Activated naive CD4-positive, alpha-beta T cell treated with anti-CD3 and anti-CD28 coated beads, Interleukin-2, amount 10 ng/mL, durations not matched to agents 7 days and 5 days (primary cell): ENCODE measurements at regions not wholly inside any gene's neighbourhood (a gene's known extent, or its start where the extent isn't known, plus 50 kb on each side); places are given as distances from the start of the nearest gene placed in this dataset.

Source experiments
- CTCF ChIA-PET: fragments of 350-600 bp; sonication (Branson Sonifier 250); formaldehyde crosslinking; loops from one replicate; lab custom pipeline; 2021; ENCODE audit warnings: antibody characterized with exemption; lab: Charles Lee
- DNase-seq: peaks from one replicate; pipeline ENCODE4 v3.0.0-alpha.2; 2020
- H3K27ac Mint-ChIP-seq: one replicate; pipeline ENCODE4 v1.8.0; 2021; ENCODE audit warnings: mild to moderate bottlenecking, moderate library complexity, mixed read lengths
- H3K27me3 Mint-ChIP-seq: one replicate; pipeline ENCODE4 v1.8.0; 2021; ENCODE audit warnings: mild to moderate bottlenecking, mixed read lengths
- H3K36me3 Mint-ChIP-seq: one replicate; pipeline ENCODE4 v1.8.0; 2021; ENCODE audit warnings: mixed read lengths
- H3K4me1 Mint-ChIP-seq: one replicate; pipeline ENCODE4 v1.8.0; 2021; ENCODE audit warnings: mixed read lengths
- H3K4me3 Mint-ChIP-seq: one replicate; pipeline ENCODE4 v1.8.0; 2021; ENCODE audit warnings: mild to moderate bottlenecking, moderate library complexity, mixed read lengths
- H3K9me3 Mint-ChIP-seq: one replicate; pipeline ENCODE4 v1.8.0; 2021; ENCODE audit warnings: mixed read lengths

- no peak overlapping the region for H3K4me3 Mint-ChIP-seq
- H3K4me1 Mint-ChIP-seq = no peaks in the 10 kb centered on the region
- CTCF ChIA-PET = interaction anchor here (0.6 to 2.2 kb wide), 39 partner anchors 9 to 1295 kb away, joined by 3 to 19 read pairs (median 4); no protein-coding TSS in a partner anchor
- no peak overlapping the region for H3K27ac Mint-ChIP-seq
- H3K36me3 Mint-ChIP-seq = no peaks in the 10 kb centered on the region
- H3K27me3 Mint-ChIP-seq = peaks cover 7% of the 10 kb centered on the region
- no peak for DNase-seq
- no peaks in the 10 kb centered on the region for H3K9me3 Mint-ChIP-seq
Observed at GRCh38 chr3:39000008-39000450, 51.7 kb downstream of the SCN11A start.

DNA sequence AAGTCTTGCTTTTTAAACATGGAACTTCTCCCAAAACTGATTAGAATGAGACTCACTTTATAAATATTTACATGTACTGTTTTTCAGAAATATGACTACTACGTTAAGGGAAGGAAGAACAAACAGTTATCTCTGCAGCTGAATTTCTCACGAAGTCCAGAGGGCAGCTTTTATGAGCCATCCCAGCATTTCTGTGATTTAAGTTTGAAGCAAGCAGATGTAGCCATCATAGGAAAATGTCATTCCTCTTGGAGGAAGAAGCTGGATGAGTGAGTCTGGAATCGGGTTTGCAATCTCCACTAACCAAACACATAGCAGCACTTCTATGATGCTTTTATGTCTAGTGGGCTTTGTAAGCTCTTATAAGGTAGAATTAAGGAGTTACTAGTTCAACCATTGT is 53.7 kb downstream of the SCN11A start:
- Mint-ChIP-seq H3K9me3 (no peaks in the 10 kb centered on the region), H3K4me1 (no peaks in the 10 kb centered on the region), H3K36me3 (no peaks in the 10 kb centered on the region), H3K27ac (no peak overlapping the region), H3K4me3 (no peak overlapping the region), H3K27me3 (peaks cover 7% of the 10 kb centered on the region)
- DNase-seq = no peak
- CTCF ChIA-PET = interaction anchor here (0.8 kb wide), 1 partner anchor 351 kb away, joined by 3 read pairs; no protein-coding TSS in a partner anchor

GRCh38 chr3:38996193-38996592 is 55.6 kb downstream of the SCN11A start:
- DNase-seq = no peak
- Mint-ChIP-seq H3K9me3 (no peaks in the 10 kb centered on the region), H3K36me3 (no peaks in the 10 kb centered on the region), H3K4me1 (no peaks in the 10 kb centered on the region), H3K27ac (no peak overlapping the region), H3K4me3 (no peak overlapping the region), H3K27me3 (peaks cover 4% of the 10 kb centered on the region)
- CTCF ChIA-PET = no interaction called here

- Mint-ChIP-seq H3K4me1 (no peaks in the 10 kb centered on the region), H3K27me3 (peaks cover 4% of the 10 kb centered on the region), H3K27ac (no peak overlapping the region), H3K4me3 (no peak overlapping the region), H3K36me3 (no peaks in the 10 kb centered on the region), H3K9me3 (no peaks in the 10 kb centered on the region)
- no peak for DNase-seq
- CTCF ChIA-PET = interaction anchor here (0.9 to 1.1 kb wide), 2 partner anchors 255 to 298 kb away, joined by 3 to 4 read pairs; no protein-coding TSS in a partner anchor
Observed at GRCh38 chr3:38994251-38994650, 57.5 kb downstream of the SCN11A start.

- Mint-ChIP-seq H3K4me3 (no peak overlapping the region), H3K27me3 (peaks cover 14% of the 10 kb centered on the region), H3K36me3 (no peaks in the 10 kb centered on the region), H3K4me1 (no peaks in the 10 kb centered on the region), H3K9me3 (no peaks in the 10 kb centered on the region), H3K27ac (no peak overlapping the region)
- no peak for DNase-seq
- CTCF ChIA-PET = interaction anchor here (1.4 to 1.7 kb wide), 2 partner anchors 8 to 296 kb away, joined by 3 to 8 read pairs; no protein-coding TSS in a partner anchor
Observed at GRCh38 chr3:38992117-38992760, 59.5 kb downstream of the SCN11A start.

DNA sequence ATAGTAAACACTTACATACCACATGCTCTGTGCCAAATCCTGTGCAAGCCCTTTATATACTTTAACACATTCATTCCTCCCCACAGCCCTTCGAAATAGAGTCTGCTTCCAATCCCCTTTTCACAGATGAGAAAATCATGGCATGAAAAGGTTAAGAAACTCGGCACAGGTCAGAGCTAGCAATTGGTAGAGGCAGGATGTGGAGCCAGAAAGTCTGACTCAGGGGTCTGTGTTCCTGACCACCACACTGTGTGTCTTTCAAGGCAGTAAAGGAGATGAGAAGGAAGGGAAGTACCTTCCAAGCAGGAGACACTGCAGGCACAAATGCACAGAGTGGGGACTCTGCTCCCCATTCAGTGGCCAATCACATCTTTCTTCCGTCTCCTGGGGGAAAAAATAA is 61.1 kb downstream of the SCN11A start:
- Mint-ChIP-seq H3K4me3 (no peak overlapping the region), H3K9me3 (no peaks in the 10 kb centered on the region), H3K36me3 (no peaks in the 10 kb centered on the region), H3K27ac (no peak overlapping the region), H3K4me1 (no peaks in the 10 kb centered on the region), H3K27me3 (peaks cover 10% of the 10 kb centered on the region)
- no peak for DNase-seq
- CTCF ChIA-PET = interaction anchor here (1.4 kb wide), 1 partner anchor 10 kb away, joined by 8 read pairs; no protein-coding TSS in a partner anchor

DNA sequence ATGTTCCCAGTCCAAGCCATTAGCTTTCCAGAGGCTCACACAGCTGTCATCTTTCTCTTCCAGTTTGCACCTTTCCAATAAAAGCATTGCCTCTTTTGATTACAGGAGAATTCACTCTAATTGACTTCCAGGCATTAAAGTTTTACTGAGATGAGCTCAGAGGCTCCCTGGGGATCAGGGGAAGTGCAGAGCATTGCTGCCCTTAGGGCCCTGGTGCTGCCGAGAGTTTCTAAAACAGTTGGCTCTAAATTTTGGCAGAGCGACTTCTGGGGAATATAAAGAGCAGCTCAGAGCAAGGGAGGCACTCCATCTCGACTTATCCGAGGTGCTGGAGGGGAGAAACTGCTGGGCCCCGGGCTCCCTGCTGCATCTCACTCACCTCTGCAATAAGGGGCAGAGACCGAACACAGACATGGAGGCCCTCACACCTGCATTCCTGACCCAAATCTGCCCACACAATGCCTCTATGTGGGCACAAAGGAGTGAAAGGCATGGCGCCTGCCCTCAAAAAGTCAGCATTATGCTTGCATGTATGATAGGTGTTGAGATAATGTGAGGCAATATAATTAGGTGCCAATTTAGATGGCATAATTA is 61.7 kb downstream of the SCN11A start:
- CTCF ChIA-PET = no interaction called here
- Mint-ChIP-seq H3K27me3 (peaks cover 10% of the 10 kb centered on the region), H3K9me3 (no peaks in the 10 kb centered on the region), H3K4me3 (no peak overlapping the region), H3K27ac (no peak overlapping the region), H3K4me1 (no peaks in the 10 kb centered on the region), H3K36me3 (no peaks in the 10 kb centered on the region)
- no peak for DNase-seq

DNA sequence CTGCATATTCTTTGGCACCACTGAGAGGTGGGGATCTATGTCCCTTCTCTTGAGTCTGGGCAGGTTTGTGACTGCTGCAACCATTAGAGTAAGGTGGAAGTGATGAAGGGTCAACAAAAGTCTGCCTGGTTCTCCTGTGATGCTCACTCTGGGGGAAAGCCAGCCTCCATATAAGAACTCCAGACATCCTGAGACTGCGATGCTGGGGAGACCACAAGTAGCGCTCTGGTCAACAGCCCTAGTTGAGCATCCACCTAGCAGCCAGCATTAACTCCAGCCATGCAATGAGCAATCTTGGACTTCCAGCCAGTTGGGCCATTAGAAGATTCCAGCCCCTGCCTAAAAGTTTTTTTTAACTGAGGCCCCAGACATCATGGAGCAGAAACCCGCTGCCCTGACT is 62.8 kb downstream of the SCN11A start:
- Mint-ChIP-seq H3K36me3 (no peaks in the 10 kb centered on the region), H3K9me3 (no peaks in the 10 kb centered on the region), H3K4me3 (no peak overlapping the region), H3K27ac (no peak overlapping the region), H3K4me1 (no peaks in the 10 kb centered on the region), H3K27me3 (peaks cover 12% of the 10 kb centered on the region)
- CTCF ChIA-PET = no interaction called here
- no peak for DNase-seq

DNA sequence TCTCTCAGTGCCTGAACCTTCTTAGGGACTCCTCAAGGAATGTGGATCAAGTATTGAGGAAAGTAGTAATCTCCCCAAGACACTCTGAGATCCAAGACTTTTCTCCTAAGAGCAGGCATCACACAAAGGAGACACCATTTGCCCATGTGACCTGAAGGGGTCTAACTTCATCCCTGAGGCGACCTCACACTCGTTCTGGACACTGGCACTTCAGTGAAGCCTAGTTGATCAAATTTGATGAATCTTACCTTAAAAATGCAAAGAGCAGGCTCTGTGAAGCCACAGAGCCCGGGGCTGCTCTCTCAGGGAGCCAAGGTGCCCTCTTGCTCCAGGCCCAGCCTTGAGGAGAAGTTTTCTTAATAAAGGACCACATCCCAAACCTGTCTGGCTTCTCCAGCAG is 64.3 kb downstream of the SCN11A start:
- Mint-ChIP-seq H3K4me1 (no peaks in the 10 kb centered on the region), H3K27me3 (peaks cover 15% of the 10 kb centered on the region), H3K36me3 (no peaks in the 10 kb centered on the region), H3K4me3 (no peak overlapping the region), H3K9me3 (no peaks in the 10 kb centered on the region), H3K27ac (no peak overlapping the region)
- CTCF ChIA-PET = no interaction called here
- no peak for DNase-seq

GRCh38 chr3:38986901-38987300 is 64.8 kb downstream of the SCN11A start:
- no peaks in the 10 kb centered on the region for H3K4me1 Mint-ChIP-seq
- CTCF ChIA-PET = no interaction called here
- H3K27me3 Mint-ChIP-seq = peaks cover 15% of the 10 kb centered on the region
- no peaks in the 10 kb centered on the region for H3K9me3 Mint-ChIP-seq
- H3K36me3 Mint-ChIP-seq = no peaks in the 10 kb centered on the region
- no peak for DNase-seq
- H3K4me3 Mint-ChIP-seq = no peak overlapping the region
- no peak overlapping the region for H3K27ac Mint-ChIP-seq

GRCh38 chr3:38985981-38986380 is 65.8 kb downstream of the SCN11A start:
- H3K27me3 Mint-ChIP-seq = peaks cover 15% of the 10 kb centered on the region
- no peaks in the 10 kb centered on the region for H3K4me1 Mint-ChIP-seq
- H3K36me3 Mint-ChIP-seq = no peaks in the 10 kb centered on the region
- DNase-seq = no peak
- no peak overlapping the region for H3K4me3 Mint-ChIP-seq
- no peaks in the 10 kb centered on the region for H3K9me3 Mint-ChIP-seq
- no peak overlapping the region for H3K27ac Mint-ChIP-seq
- CTCF ChIA-PET = no interaction called here

GRCh38 chr3:38985581-38985980 is 66.2 kb downstream of the SCN11A start:
- H3K4me3 Mint-ChIP-seq = no peak overlapping the region
- DNase-seq = no peak
- H3K27ac Mint-ChIP-seq = no peak overlapping the region
- CTCF ChIA-PET = interaction anchor here (0.6 kb wide), 1 partner anchor 352 kb away, joined by 3 read pairs; no protein-coding TSS in a partner anchor
- H3K27me3 Mint-ChIP-seq = peaks cover 16% of the 10 kb centered on the region
- H3K9me3 Mint-ChIP-seq = no peaks in the 10 kb centered on the region
- no peaks in the 10 kb centered on the region for H3K4me1 Mint-ChIP-seq
- no peaks in the 10 kb centered on the region for H3K36me3 Mint-ChIP-seq

GRCh38 chr3:38984731-38985130 is 67.0 kb downstream of the SCN11A start:
- H3K4me3 Mint-ChIP-seq = no peak overlapping the region
- CTCF ChIA-PET = interaction anchor here (0.6 to 0.7 kb wide), 2 partner anchors 15 to 351 kb away, joined by 3 to 4 read pairs; no protein-coding TSS in a partner anchor
- H3K9me3 Mint-ChIP-seq = no peaks in the 10 kb centered on the region
- H3K27ac Mint-ChIP-seq = no peak overlapping the region
- no peaks in the 10 kb centered on the region for H3K4me1 Mint-ChIP-seq
- DNase-seq = no peak
- H3K36me3 Mint-ChIP-seq = no peaks in the 10 kb centered on the region
- peaks cover 20% of the 10 kb centered on the region for H3K27me3 Mint-ChIP-seq

- H3K4me3 Mint-ChIP-seq = no peak overlapping the region
- CTCF ChIA-PET = interaction anchor here (0.7 kb wide), 1 partner anchor 16 kb away, joined by 4 read pairs; no protein-coding TSS in a partner anchor
- no peaks in the 10 kb centered on the region for H3K9me3 Mint-ChIP-seq
Observed at GRCh38 chr3:38984110-38984509, 67.6 kb downstream of the SCN11A start.

GRCh38 chr3:38980938-38981337 is 70.8 kb downstream of the SCN11A start:
- Mint-ChIP-seq H3K27me3 (peaks cover 10% of the 10 kb centered on the region), H3K4me3 (no peak overlapping the region), H3K9me3 (no peaks in the 10 kb centered on the region), H3K36me3 (no peaks in the 10 kb centered on the region), H3K4me1 (no peaks in the 10 kb centered on the region), H3K27ac (no peak overlapping the region)
- CTCF ChIA-PET = interaction anchor here (1.7 kb wide), 1 partner anchor 19 kb away, joined by 7 read pairs; no protein-coding TSS in a partner anchor
- DNase-seq = no peak

More at GRCh38 chr3:38984110-38984509, 67.6 kb downstream of the SCN11A start:
- no peak for DNase-seq
- Mint-ChIP-seq H3K36me3 (no peaks in the 10 kb centered on the region), H3K4me1 (no peaks in the 10 kb centered on the region), H3K27ac (no peak overlapping the region), H3K27me3 (peaks cover 19% of the 10 kb centered on the region)
